Breast epithelium (tissue), 3 donors: ENCODE measurements at regions not wholly inside any gene's neighbourhood (a gene's known extent, or its start where the extent isn't known, plus 50 kb on each side); places are given as distances from the start of the nearest gene placed in this dataset.

Experiments used
- POLR2A ChIP-seq: fragments of 450-650 bp; IDR thresholded peaks from one replicate; pipeline ENCODE4 v1.6.1; 2016; ENCODE audit warnings: antibody characterized with exemption, mild to moderate bottlenecking, moderate library complexity
- POLR2AphosphoS5 ChIP-seq, 3 donors: sonication (generic); formaldehyde crosslinking; IDR thresholded peaks; one replicate each; pipeline ENCODE4 v1.6.1; 2017; ENCODE audit warnings: antibody characterized with exemption in 3 of 3
- TF ChIP-seq, protein P1 (sequence below), 3 donors: fragments of 450-650 bp; IDR thresholded peaks; one replicate each; pipeline ENCODE4 v1.5.1; 2016 to 2017; ENCODE audit warnings: antibody characterized with exemption in 3 of 3, mild to moderate bottlenecking in 3 of 3, moderate library complexity in 3 of 3

DNA sequence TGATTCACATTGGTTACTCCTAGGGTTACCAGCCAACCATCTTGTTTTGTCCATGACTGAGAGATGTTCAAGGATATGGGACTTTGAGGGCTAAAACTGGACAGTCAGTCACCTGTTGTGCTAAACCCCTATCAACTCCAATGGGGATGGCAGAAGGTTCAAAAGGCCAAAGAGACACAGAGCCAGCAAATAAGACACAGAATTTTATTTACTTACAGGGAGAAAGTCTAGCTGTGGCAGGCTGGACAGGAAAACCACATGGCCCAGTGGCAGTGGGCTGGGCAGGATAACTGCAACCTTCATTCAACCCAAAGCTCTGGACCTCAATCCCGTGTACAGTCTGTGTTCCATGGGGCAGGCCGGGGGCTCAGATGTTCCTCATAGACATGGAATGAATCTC lies 326.7 kb upstream of the RPS6KA3 start:
- TF ChIP-seq, protein P1, sequence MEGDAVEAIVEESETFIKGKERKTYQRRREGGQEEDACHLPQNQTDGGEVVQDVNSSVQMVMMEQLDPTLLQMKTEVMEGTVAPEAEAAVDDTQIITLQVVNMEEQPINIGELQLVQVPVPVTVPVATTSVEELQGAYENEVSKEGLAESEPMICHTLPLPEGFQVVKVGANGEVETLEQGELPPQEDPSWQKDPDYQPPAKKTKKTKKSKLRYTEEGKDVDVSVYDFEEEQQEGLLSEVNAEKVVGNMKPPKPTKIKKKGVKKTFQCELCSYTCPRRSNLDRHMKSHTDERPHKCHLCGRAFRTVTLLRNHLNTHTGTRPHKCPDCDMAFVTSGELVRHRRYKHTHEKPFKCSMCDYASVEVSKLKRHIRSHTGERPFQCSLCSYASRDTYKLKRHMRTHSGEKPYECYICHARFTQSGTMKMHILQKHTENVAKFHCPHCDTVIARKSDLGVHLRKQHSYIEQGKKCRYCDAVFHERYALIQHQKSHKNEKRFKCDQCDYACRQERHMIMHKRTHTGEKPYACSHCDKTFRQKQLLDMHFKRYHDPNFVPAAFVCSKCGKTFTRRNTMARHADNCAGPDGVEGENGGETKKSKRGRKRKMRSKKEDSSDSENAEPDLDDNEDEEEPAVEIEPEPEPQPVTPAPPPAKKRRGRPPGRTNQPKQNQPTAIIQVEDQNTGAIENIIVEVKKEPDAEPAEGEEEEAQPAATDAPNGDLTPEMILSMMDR (IDR thresholded peaks at IDR 0.05) = no peak
- TF ChIP-seq POLR2A = no peak
- TF ChIP-seq POLR2AphosphoS5 (IDR thresholded peaks at IDR 0.05) = no peak
